HG02885 (cell line): ENCODE measurements at regions not wholly inside any gene's neighbourhood (a gene's known extent, or its start where the extent isn't known, plus 50 kb on each side); places are given as distances from the start of the nearest gene placed in this dataset.

Source experiments
- ATAC-seq: cut with Tn5 transposase; IDR thresholded peaks from one replicate; pipeline ENCODE4 v1.9.1; 2021; ENCODE audit warnings: mild to moderate bottlenecking; ENCODE audit not compliant: unreplicated experiment, poor library complexity

DNA sequence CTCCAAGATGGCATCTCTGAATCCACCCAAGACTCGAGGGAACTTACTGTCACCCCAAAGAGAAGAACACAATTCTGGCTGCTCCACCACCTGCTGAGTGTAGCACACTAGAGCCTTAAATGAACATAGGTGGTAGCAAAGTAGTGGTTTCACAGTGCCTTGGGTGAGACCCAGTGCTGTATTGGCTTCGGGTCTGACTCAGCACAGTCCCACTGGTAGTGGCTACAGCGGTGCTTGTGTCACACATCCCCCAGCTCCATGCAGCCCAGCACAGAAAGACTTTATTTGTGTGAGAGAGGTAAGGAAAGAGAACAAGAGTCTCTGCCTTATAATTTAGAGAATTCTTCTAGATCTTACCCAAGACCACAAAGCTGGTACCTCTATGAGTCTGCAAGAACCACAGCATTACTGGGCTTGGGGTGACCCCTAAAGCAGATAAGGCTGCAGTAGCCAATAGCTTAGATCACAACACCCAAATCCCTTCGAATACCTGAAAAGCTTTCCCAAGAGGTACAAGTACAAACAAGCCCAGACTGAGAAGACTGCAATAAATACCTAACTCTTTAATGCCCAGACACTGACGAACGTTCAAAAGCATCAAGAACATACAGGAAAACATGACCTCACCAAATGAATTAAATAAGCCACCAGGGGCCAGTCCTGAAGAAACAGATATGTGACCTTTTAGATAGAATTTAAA, 83.3 kb upstream of the SLC38A4 start:
- ATAC-seq: no peak

DNA sequence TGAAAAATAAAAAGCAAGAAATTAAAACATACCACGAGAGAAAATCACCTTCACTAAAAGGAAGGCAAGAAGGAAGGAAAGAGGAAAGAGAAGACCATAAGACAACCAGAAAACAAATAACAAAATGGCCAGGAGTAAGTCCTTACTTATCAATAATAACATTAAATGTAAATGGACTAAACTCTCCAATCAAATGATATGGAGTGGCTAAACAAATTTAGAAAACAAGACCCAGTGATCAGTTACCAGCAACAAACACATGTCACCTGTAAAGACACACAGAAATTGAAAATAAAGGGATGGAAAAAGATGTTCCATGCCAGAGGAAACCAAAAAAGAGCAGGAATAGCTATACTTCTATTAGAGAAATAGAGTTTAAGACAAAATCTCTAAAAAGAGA, 85.0 kb upstream of the SLC38A4 start:
- no peak for ATAC-seq

DNA sequence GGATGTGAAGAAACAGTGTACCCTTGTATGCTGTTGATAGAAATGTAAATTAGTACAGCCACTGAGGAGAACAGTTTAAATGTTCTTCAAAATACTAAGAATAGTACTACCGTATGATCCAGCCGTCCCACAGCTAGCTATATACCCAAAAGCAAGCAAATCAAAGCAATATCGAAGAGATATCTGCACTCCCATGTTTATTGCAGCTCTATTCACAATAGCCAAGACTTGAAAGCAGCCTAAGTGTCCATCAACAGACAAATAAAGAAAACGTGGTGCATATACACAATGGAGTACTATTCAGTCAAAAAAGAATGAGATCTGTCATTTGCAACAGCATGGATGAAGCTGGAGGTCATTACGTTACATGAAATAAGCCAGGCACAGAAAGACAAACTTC, 88.5 kb upstream of the SLC38A4 start:
- no peak for ATAC-seq

DNA sequence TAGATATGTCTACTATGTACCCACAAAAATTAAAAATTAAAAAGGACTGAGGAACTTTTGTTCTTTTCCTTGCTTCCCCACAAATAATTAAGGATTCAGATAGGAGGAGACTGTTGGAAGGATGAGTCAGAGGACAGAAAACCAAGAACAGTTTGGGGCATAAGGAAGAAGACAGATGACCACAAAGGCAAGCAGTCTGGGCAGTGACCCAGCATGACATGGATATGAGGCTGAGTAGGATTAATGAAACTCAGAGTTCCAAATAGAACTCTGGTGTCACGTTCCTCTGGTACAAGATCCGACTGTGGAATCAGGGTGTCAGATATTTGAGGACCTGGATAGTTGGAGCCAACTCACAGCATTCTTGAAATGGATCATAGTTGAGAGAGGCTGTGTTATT, 89.3 kb upstream of the SLC38A4 start:
- no peak for ATAC-seq

DNA sequence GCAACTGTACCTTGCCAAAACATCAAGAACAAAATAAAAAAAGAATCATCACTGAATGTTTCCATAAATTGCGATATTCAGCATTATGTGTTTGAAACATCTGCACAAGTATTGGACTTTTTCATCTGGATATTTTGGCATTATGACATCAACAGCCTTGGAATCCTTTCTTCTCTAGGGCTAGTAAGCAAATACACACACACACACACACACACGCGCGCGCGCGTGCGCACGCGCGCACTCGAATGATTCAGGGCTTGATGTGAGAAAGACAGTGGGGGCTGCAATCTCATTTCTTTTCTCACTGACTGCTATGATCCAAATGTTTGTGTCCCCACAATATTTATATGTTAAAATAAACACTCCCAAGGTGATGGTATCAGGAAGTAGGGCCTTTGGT, 90.0 kb upstream of the SLC38A4 start:
- no peak for ATAC-seq

DNA sequence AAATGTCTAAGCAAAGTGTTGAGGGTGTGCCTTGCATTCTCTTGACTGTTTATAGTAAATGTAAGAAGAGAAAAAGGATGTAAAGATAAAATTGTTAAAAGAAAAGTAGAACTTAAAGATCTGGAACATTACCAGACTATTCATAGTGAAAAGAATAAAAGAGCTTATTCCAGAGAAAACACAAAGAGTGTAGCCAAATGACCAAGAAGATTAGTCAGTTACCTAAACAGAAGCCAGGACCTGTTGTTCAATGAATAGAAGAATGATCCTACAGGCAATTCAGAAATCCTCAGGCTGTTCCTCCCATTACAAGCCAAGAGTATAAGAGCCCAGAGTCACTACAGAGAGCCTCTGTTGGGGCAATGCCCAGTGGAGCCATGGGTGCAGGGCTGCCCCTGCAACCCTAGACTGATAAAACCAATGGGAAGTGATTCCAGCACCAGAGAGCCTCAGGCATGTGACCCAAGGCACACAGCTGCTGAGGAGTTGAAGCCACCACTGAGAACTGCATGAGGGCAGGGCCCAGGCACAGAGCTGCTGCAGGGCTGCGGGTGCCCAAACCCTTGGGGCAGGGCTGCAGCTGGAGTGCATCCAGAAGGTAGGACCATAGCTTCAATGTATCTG, 91.1 kb upstream of the SLC38A4 start:
- no peak for ATAC-seq

DNA sequence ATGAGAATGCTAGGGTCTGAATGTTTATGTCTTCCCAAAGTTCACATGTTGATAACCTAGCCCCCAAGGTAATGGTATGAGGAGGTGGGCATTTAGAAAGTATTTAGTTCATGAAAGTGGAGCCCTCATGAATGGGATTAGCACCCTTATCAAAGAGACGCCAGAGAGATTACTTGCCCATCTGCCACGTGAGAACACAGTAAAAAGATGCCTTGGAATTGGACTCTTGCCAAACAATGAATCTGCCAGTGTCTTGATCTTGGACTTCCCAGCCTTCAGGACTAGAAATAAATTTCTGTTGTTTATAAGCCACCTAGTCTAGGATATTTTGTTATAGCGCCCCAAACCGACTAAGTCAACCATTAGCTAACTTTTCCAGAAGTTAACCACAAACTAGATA, 92.0 kb upstream of the SLC38A4 start:
- no peak for ATAC-seq

DNA sequence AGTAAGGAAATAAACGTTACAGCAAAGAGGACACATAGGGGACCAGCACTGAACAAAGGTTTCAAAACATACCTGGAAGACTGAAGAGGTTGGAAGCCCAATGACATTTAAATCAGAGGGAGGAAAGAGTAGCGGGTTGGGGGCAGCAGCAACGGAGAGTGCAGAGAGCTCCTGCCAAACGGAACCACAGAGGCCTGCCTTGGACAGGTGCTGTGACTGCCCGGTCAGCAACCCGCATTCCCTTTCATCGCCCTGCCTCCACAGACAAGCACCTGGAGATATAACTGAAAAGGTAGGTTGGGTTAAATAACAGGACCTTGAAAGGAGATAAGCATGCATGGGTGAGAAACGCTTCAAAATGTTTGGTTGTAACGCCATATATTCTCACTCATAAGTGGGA, 92.8 kb upstream of the SLC38A4 start:
- ATAC-seq: no peak

DNA sequence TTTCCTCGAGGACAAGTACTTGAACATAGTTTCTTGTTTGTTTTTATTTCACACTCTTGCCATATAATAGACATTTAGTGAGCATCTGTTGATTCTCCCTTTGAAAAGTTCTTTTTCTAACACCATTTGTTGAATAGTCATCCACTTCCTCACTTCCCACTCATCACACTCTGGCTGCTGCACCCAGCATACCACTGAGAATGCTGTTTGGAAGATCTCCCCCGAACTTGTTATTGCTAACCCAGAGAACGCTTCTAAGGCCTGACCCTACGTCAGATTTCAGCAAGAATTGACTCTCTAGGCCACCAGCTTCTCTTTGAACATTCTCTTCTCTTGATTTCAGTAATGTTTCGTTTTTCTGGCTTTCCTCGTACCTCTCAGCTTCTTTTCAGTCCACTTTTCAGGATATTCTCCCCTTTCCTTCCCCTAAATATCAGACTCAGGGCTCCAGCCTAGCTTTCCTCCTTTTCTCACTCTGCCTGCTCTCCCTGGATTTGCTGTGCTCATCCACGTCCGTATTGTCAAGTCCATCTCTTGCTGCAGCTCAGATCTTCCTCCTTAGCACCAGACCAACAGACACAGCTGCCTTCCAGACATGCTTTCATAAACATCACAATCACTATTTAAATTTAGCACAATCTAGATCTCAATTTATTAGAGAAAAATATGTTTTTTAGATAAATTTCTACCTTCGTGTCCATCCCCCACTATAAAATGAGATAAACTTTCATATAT, 94.0 kb upstream of the SLC38A4 start:
- no peak for ATAC-seq

DNA sequence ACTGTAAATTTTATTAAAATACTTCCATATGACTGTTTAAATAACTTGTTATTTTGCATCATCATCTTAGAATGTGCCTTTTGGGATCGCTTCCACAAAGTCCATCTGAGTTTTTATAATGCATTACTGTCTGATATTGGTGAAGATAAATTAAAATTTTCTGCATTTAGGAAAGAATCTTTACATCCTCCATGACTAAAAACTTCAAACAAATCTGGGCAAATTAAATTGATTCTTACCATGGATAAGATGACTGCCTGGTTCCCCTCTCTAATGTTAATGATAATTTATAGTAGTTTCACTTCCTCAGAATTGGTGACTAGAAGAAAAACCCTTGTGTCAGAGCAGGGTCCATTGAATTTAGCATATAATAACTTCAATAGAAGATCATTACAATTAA, 94.7 kb upstream of the SLC38A4 start:
- no peak for ATAC-seq

DNA sequence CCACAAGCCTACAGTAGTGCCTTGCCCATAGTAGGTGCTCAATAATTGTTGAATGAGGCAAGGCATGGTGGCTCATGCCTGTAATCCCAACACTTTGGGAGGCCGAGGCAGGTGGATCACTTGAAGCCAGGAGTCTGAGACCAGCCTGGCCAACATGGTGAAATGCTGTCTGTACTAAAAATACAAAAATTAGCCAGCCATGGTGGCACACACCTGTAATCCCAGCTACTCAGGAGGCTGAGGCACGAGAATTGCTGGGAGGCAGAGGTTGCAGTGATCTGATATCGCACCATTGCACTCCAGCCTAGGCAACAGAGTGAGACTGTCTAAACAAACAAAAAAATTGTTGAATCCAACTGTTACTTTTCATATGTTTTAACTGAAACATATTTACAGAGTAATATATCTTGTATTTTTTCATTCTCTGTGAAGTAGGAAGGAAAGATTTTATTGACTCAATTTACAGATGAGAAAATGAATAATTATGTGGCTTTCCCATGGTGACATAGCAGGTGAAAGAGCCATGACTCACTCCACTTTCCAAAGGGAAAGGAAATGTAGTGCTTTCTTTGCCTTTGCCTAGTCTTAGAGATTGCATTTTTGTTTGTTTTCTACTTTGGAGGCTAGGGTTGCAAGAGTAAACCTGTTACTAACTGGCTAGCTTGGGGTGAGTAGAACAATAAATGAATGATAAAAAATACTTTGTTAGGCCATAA, 95.4 kb upstream of the SLC38A4 start:
- no peak for ATAC-seq

DNA sequence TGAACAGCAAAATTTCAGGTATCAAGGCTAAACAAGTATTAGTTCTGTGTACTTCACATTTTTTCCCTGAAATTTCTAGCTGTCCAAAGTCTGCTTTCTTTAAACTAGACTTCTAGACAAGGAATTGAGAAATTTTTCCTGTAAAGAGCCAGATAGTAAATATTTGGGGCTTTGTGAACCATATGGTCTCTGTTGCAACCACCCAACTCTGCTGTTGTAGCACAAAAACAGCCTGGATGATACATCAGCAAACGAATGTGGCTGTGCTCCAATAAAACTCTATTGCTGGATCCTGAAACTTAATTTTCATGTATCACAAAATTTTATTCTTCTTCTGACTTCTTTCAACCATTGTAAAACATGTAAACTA, 96.0 kb upstream of the SLC38A4 start:
- ATAC-seq: no peak

DNA sequence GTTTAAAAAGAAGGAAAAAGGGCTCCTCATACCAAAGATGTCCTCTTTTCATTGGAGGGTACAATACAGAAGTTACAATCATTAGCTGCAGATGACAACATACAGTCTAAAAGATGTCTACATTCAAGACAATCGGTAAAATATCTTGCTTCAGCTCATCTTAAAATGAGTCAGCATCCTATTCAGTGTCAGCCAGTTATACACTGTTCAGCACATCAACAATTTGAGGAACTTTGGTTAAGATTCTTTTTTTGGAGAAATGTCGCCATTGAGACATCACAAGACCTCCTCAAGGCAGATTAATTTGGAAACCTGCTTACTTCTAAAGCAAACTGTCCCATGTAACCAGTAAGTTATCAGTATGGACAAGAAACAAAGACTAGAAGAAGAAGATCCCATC, 100.7 kb upstream of the SLC38A4 start:
- no peak for ATAC-seq

DNA sequence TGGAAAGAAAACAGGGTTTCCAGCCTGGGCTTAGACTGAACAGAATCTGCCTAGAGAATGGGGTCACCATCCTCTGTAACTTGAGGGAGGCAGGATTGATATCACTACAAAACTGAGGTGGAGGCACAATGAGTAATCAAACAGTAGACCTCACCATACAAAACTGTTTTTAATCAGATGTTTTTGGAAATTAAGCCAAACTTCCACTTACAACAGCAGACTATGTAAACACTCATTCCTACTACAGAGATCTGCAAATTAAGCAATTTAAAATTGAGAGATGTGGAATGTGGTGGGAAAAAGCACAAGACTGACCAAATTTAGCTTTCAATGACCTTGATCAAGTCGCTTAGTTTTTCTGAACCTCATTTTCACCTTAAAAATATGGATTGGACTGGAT, 104.3 kb upstream of the SLC38A4 start:
- ATAC-seq: no peak

DNA sequence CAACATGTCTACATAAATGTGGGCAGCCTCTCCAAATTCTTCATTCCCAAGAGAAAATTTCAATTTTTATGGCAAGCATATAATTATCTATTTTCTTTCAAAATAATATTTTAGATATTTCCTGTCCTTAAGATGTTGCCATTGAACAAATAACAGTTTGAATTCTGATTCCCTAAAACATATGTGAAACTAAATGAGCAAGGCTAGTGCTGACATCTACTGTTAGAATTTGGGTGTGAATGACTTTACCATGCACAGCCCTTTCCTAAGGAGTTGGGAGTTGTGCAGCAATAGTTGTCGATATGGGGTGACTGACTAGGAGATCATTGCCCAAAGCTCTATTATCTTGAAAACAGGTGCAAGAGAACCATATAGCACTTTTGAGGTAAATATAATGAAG, 108.2 kb upstream of the SLC38A4 start:
- ATAC-seq: no peak

DNA sequence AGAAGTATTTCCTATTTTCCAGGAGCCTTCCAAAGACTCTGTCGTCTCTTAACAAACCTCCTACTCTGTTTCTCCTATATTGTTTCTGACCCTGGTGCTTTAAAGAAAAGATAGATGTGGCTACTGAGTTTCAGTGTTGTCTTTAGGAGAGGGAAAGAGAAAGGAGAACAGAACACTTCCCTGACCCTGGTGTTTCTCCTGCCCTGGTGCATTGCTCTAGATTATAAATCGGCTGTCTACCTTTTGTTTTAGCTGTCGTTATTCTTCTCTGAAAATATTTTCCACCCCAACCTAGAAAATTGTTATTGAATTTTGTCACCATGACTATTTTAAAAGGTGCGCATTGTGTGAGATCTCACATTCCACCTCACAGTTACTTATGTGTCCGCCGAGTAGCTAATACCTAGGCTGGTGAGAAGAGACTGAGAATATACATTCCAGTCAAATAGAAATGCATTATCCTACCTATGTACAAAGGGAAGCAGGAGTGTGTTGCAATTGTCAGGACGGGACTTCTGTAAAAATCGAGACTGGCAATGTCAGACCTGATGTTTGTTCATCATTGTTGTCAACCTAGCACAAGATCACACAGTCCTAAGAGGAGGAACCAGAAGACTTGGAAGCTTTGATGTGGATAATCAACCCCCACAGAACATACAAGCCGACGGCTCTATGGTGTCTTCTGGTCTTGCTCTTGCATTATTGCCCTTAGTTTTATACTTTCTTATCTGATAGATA, 108.7 kb upstream of the SLC38A4 start:
- no peak for ATAC-seq

DNA sequence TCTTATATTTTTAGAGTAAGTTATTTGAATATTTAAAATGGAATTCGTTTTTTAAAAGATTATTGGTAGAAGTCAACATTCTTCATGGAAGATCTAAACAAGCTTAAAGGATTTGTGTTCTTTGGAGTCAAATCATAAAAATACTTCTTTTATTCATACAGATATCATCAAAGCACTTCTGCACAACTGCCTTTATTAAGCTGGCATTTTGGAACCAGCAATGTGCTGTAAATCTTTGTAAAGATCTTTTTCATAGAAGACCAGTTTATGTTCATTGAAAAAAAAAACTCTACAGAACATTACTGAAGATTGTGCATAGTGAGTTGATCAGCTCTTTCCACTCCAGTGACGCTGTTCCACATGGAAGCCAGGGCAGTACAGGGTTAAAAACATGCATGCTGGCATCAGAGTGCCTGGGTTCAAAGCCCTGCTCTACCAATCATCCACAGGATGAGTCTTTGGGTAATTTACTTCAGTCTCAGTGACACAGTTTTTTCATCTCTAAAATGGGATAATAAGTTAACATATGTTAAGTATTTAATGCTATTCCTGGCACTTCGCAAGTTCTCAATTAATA, 109.6 kb upstream of the SLC38A4 start:
- ATAC-seq: no peak

DNA sequence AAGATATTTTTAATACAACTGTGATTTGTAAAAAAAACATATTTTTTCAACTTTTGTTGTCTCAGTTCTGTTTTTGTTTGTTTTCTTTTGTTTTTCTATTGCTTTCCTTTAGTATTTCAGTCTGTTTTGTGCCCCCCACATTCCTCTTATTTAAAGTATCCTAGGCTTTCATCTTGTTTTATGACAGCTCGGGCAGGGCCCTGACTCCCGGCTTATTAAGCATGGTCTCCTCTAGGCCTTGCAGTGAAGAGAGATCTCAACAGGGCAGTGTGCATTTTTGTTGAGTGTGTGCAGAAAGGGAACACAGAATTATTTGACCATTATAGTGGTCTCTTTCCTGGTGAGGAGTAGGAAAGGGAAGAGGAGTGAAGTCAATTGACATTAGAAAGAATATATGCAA, 110.2 kb upstream of the SLC38A4 start:
- ATAC-seq: no peak

DNA sequence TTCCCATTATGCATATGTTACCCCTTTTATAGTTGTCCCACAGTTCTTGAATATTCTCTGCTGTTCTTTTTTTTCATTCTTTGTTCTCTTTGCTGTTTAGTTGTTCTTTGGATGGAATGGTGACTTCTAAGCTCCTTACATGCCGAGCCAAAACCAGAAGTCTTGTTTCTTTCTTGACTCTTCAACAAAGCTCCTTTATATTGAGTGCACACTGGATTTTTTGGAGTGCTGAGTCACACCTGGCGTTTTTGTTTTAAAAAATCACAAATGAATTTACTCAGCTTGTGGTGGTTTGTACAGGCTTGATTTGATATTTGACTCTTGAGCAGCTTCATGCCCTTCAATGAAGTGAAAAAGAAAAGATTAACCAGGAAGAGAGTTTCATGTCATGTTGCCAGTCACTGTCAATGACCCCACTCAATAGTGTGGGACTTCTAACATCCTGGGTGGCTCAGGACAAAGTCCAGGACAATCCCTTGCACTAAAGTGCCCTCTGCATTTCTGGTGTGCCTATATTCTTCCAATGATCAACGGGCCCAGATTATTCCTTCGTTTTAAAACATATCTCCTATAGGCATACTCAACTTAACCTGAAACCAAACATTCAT, 112.4 kb upstream of the SLC38A4 start:
- no peak for ATAC-seq

DNA sequence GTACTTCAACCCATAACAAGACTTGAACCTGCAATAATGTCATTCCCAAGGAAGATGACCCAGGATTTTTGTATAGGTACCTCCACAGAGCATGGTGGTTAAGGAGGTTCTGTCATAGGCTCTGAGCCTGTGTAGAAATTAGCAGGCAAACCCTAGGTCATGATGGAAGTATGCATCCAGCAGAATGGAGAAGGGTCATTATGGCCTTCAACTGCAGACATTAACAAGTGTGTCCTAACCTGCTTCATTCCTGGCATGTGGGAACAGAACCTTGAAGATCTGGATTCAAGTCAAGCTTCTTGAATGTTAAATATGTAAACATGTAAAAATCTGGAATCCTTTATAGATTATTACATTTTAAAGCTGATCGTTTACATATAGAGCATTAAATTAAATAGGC, 116.2 kb upstream of the SLC38A4 start:
- ATAC-seq: no peak
